ENCODE measurements at regions not wholly inside any gene's neighbourhood (a gene's known extent, or its start where the extent isn't known, plus 50 kb on each side); places are given as distances from the start of the nearest gene placed in this dataset.

- Histone ChIP-seq H3K36me3 (ENCODE audit: control insufficient read depth in 2 of 2, insufficient read depth in 1 of 2, low read length in 2 of 2) (no peaks in the 10 kb centered on the region), H3K9me3 (ENCODE audit: control insufficient read depth, insufficient read depth, low read depth, low read length) (no peaks in the 10 kb centered on the region), H3K4me1 (ENCODE audit: control insufficient read depth, insufficient read depth, low read length) (no peaks in the 10 kb centered on the region), H3K27ac (ENCODE audit: extremely low read depth, low read depth, low read length) (no peak overlapping the region), H3K4me3 (ENCODE audit: low read depth, low read length) (no peak overlapping the region)
- ChIA-PET POLR2A (no interaction called here), CTCF (no interaction called here)
- no peak for TF ChIP-seq ZNF654 (tag by site-specific recombination; IDR thresholded peaks at IDR 0.05; ENCODE audit: low read depth)
- TF ChIP-seq KLF16 (tag by site-specific recombination; IDR thresholded peaks at IDR 0.05) = no peak
Measured at GRCh38 chr13:88464851-88465250, 793.7 kb downstream of the SLITRK5 start.

- TF ChIP-seq FEZF1 (tag by site-specific recombination; IDR thresholded peaks at IDR 0.05) (no peak), ZNF777 (tag by site-specific recombination; IDR thresholded peaks at IDR 0.05; ENCODE audit: borderline replicate concordance) (no peak), ZNF621 (tag by site-specific recombination; IDR thresholded peaks at IDR 0.05) (no peak), ZNF645 (tag by site-specific recombination; IDR thresholded peaks at IDR 0.05) (no peak), SP2 (tag by site-specific recombination; IDR thresholded peaks at IDR 0.05) (no peak), ZBTB44 (tag by site-specific recombination; IDR thresholded peaks at IDR 0.05) (no peak), ZNF140 (tag by site-specific recombination; IDR thresholded peaks at IDR 0.05) (no peak), ZNF658 (tag by site-specific recombination; IDR thresholded peaks at IDR 0.05) (no peak), ZNF704 (tag by site-specific recombination; IDR thresholded peaks at IDR 0.05) (no peak), ZNF654 (tag by site-specific recombination; IDR thresholded peaks at IDR 0.05; ENCODE audit: low read depth) (no peak), ZNF510 (tag by site-specific recombination; IDR thresholded peaks at IDR 0.05; ENCODE audit: insufficient replicate concordance) (no peak), ZNF624 (tag by site-specific recombination; IDR thresholded peaks at IDR 0.05) (no peak), ZNF121 (tag by site-specific recombination; IDR thresholded peaks at IDR 0.05) (no peak), WT1 (tag by site-specific recombination; IDR thresholded peaks at IDR 0.05) (no peak), ZNF157 (tag by site-specific recombination; IDR thresholded peaks at IDR 0.05) (no peak), ZNF266 (tag by site-specific recombination; IDR thresholded peaks at IDR 0.05; ENCODE audit: low read depth) (no peak), ZNF555 (tag by site-specific recombination; conservative IDR thresholded peaks at IDR 0.05) (no peak)
- no peaks in the 10 kb centered on the region for H3K9me3 ChIP-seq (ENCODE audit: control insufficient read depth, insufficient read depth, low read depth, low read length)
- no peak overlapping the region for H3K27ac ChIP-seq (ENCODE audit: extremely low read depth, low read depth, low read length)
- CTCF ChIA-PET = no interaction called here
- no peaks in the 10 kb centered on the region for H3K36me3 ChIP-seq (ENCODE audit: control insufficient read depth in 2 of 2, insufficient read depth in 1 of 2, low read length in 2 of 2)
- no peak overlapping the region for H3K4me3 ChIP-seq (ENCODE audit: low read depth, low read length)
- H3K4me1 ChIP-seq (ENCODE audit: control insufficient read depth, insufficient read depth, low read length) = no peaks in the 10 kb centered on the region
- POLR2A ChIA-PET = no interaction called here
Measured at GRCh38 chr13:88472316-88472715, 801.1 kb downstream of the SLITRK5 start.

- CTCF ChIA-PET = no interaction called here
- Histone ChIP-seq H3K9me3 (ENCODE audit: control insufficient read depth, insufficient read depth, low read depth, low read length) (no peaks in the 10 kb centered on the region), H3K4me3 (ENCODE audit: low read depth, low read length) (no peak overlapping the region), H3K36me3 (ENCODE audit: control insufficient read depth in 2 of 2, insufficient read depth in 1 of 2, low read length in 2 of 2) (no peaks in the 10 kb centered on the region), H3K4me1 (ENCODE audit: control insufficient read depth, insufficient read depth, low read length) (no peaks in the 10 kb centered on the region), H3K27ac (ENCODE audit: extremely low read depth, low read depth, low read length) (no peak overlapping the region)
- POLR2A ChIA-PET = no interaction called here
- TF ChIP-seq ZNF626 (tag by site-specific recombination; IDR thresholded peaks at IDR 0.05) (no peak), ZNF169 (tag by site-specific recombination; IDR thresholded peaks at IDR 0.05) (no peak), ZNF362 (tag by site-specific recombination; IDR thresholded peaks at IDR 0.05) (no peak), ZNF692 (tag by site-specific recombination; IDR thresholded peaks at IDR 0.05) (no peak), ZNF280C (tag by site-specific recombination; IDR thresholded peaks at IDR 0.05) (no peak), ZNF677 (tag by site-specific recombination; IDR thresholded peaks at IDR 0.05) (no peak), BCL11B (tag by site-specific recombination; IDR thresholded peaks at IDR 0.05; ENCODE audit: low read depth) (no peak)
Measured at GRCh38 chr13:88483202-88483601, 812.0 kb downstream of the SLITRK5 start.

All from HEK293 (cell line).